ENCODE measurements at regions not wholly inside any gene's neighbourhood (a gene's known extent, or its start where the extent isn't known, plus 50 kb on each side); places are given as distances from the start of the nearest gene placed in this dataset.

- TF ChIP-seq POLR2A (IDR thresholded peaks at IDR 0.05; ENCODE audit: low read length) (no peak), GATA1 (IDR thresholded peaks at IDR 0.05; ENCODE audit: low read depth, low read length) (no peak)
Observed at GRCh38 chr5:110869927-110870326, 131.1 kb downstream of the SLC25A46 start.

All from erythroblast (primary cell).